Gastroesophageal sphincter (tissue), 4 donors: ENCODE measurements at regions not wholly inside any gene's neighbourhood (a gene's known extent, or its start where the extent isn't known, plus 50 kb on each side); places are given as distances from the start of the nearest gene placed in this dataset.

Experiments
- ATAC-seq: fragments of 150-250 bp; one replicate; pipeline ENCODE4 v1.9.1; 2016; ENCODE audit warnings: mild to moderate bottlenecking, moderate library complexity
- H3K27ac ChIP-seq, 4 donors: fragments of 200-600 bp; sonication (generic) in 3 of 4; 1 replicate in 3 of 4; 2 replicates in 1 of 4; pipeline ENCODE4 v1.5.1; 2016 to 2019
- H3K27me3 ChIP-seq: fragments of 200-600 bp; sonication (generic); one replicate; pipeline ENCODE4 v1.5.1; 2019
- H3K36me3 ChIP-seq, 2 donors: fragments of 200-600 bp; sonication (generic); one replicate each; pipeline ENCODE4 v1.5.1; 2019; ENCODE audit warnings: control low read depth in 1 of 2
- H3K4me1 ChIP-seq, 3 donors: fragments of 200-600 bp; sonication (generic); 1 replicate in 2 of 3; 2 replicates in 1 of 3; pipeline ENCODE4 v1.5.1; 2016 to 2019; ENCODE audit warnings: control low read depth in 2 of 3
- H3K4me3 ChIP-seq, 2 donors: fragments of 200-600 bp; sonication (generic); one replicate each; pipeline ENCODE4 v1.5.1; 2019; ENCODE audit warnings: mild to moderate bottlenecking in 1 of 2, moderate library complexity in 1 of 2
- H3K9me3 ChIP-seq, 3 donors: fragments of 200-600 bp; sonication (generic); one replicate each; pipeline ENCODE4 v1.5.1; 2017 to 2019; ENCODE audit warnings: control low read depth in 2 of 3
- CTCF ChIP-seq, 4 experiments: fragments of 200-600 bp in 2 of 4; fragments of 450-650 bp in 2 of 4; sonication (generic) in 1 of 4; IDR thresholded peaks; one replicate each; pipeline ENCODE4 v1.5.1; 2017 to 2019; ENCODE audit warnings: antibody characterized with exemption in 4 of 4, mild to moderate bottlenecking in 2 of 4, moderate library complexity in 2 of 4
- EP300 ChIP-seq: sonication (generic); formaldehyde crosslinking; IDR thresholded peaks from one replicate; pipeline ENCODE4 v1.6.1; 2017; ENCODE audit warnings: antibody characterized with exemption, mild to moderate bottlenecking
- POLR2A ChIP-seq, 2 donors: fragments of 450-650 bp; IDR thresholded peaks; one replicate each; pipeline ENCODE4 v1.6.1; 2017; ENCODE audit warnings: antibody characterized with exemption in 2 of 2, mild to moderate bottlenecking in 2 of 2, moderate library complexity in 1 of 2
- POLR2AphosphoS5 ChIP-seq: sonication (generic); formaldehyde crosslinking; IDR thresholded peaks from one replicate; pipeline ENCODE4 v1.6.1; 2017; ENCODE audit warnings: antibody characterized with exemption
- WGBS, 2 donors: methylation state at CpG; one replicate each; pipeline ENCODE4 v1.1.5; 2018; ENCODE audit warnings: low coverage in 1 of 2; 5-methylcytosine and 5-hydroxymethylcytosine counted together

GRCh38 chr7:16205466-16205865 is 215.9 kb downstream of the CRPPA start:
- Histone ChIP-seq H3K9me3 (no peaks in the 10 kb centered on the region), H3K4me3 (no peak overlapping the region), H3K4me1 (no peaks in the 10 kb centered on the region), H3K27me3 (no peaks in the 10 kb centered on the region), H3K27ac (no peak overlapping the region), H3K36me3 (peaks cover 0 to 5% of the 10 kb centered on the region in 2 donors)
- no peak for ATAC-seq
- TF ChIP-seq POLR2A (IDR thresholded peaks at IDR 0.05) (no peak), POLR2AphosphoS5 (no peak), CTCF (IDR thresholded peaks at IDR 0.05) (no peak), EP300 (no peak)
- 84 to 89% methylated on average over 2 of the region's 2 CpGs for WGBS, 2 donors

GRCh38 chr7:16204953-16205352 is 216.4 kb downstream of the CRPPA start:
- WGBS, 2 donors = 66 to 70% methylated on average over 1 to 2 of the region's 2 CpGs
- H3K36me3 ChIP-seq = no peaks in the 10 kb centered on the region
- TF ChIP-seq POLR2A (IDR thresholded peaks at IDR 0.05) = no peak
- no peak overlapping the region for H3K27ac ChIP-seq
- no peak for ATAC-seq
- H3K27me3 ChIP-seq = no peaks in the 10 kb centered on the region
- no peaks in the 10 kb centered on the region for H3K9me3 ChIP-seq
- no peak overlapping the region for H3K4me3 ChIP-seq
- no peaks in the 10 kb centered on the region for H3K4me1 ChIP-seq

GRCh38 chr7:16203065-16203464 is 218.3 kb downstream of the CRPPA start:
- H3K4me3 ChIP-seq = no peak overlapping the region
- no peaks in the 10 kb centered on the region for H3K36me3 ChIP-seq
- H3K4me1 ChIP-seq = no peaks in the 10 kb centered on the region
- WGBS, 2 donors = 57 to 71% methylated on average over 2 to 3 of the region's 3 CpGs
- H3K9me3 ChIP-seq = no peaks in the 10 kb centered on the region
- H3K27ac ChIP-seq = no peak overlapping the region
- ATAC-seq = no peak
- TF ChIP-seq POLR2AphosphoS5 (no peak), CTCF (IDR thresholded peaks at IDR 0.05) (no peak), POLR2A (IDR thresholded peaks at IDR 0.05) (no peak), EP300 (no peak)
- H3K27me3 ChIP-seq = no peaks in the 10 kb centered on the region

- H3K9me3 ChIP-seq = no peaks in the 10 kb centered on the region
- H3K27ac ChIP-seq = no peak overlapping the region
- no peaks in the 10 kb centered on the region for H3K36me3 ChIP-seq
- H3K4me1 ChIP-seq = no peaks in the 10 kb centered on the region
- ATAC-seq = no peak
- H3K27me3 ChIP-seq = no peaks in the 10 kb centered on the region
- no peak overlapping the region for H3K4me3 ChIP-seq
- TF ChIP-seq POLR2AphosphoS5 (no peak), EP300 (no peak), POLR2A (IDR thresholded peaks at IDR 0.05) (no peak), CTCF (IDR thresholded peaks at IDR 0.05) (no peak)
These were observed 219.0 kb downstream of the CRPPA start for GRCh38 chr7:16202303-16202702.

- Histone ChIP-seq H3K36me3 (no peaks in the 10 kb centered on the region), H3K4me3 (no peak overlapping the region), H3K27me3 (no peaks in the 10 kb centered on the region), H3K4me1 (no peaks in the 10 kb centered on the region), H3K27ac (no peak overlapping the region), H3K9me3 (no peaks in the 10 kb centered on the region)
- no peak for ATAC-seq
- no peak for TF ChIP-seq POLR2A (IDR thresholded peaks at IDR 0.05)
- no peak for TF ChIP-seq POLR2AphosphoS5
- TF ChIP-seq CTCF (IDR thresholded peaks at IDR 0.05) = no peak
- TF ChIP-seq EP300 = no peak
- WGBS, 2 donors = 88 to 100% methylated on average over 1 of the region's 1 CpG
These were observed 220.7 kb downstream of the CRPPA start for GRCh38 chr7:16200591-16200990.

GRCh38 chr7:16193631-16194030 is 227.7 kb downstream of the CRPPA start:
- WGBS, 2 donors = 73 to 87% methylated on average over 3 to 4 of the region's 4 CpGs
- Histone ChIP-seq H3K4me3 (no peak overlapping the region), H3K36me3 (no peaks in the 10 kb centered on the region), H3K27me3 (no peaks in the 10 kb centered on the region), H3K9me3 (no peaks in the 10 kb centered on the region), H3K27ac (no peak overlapping the region), H3K4me1 (no peaks in the 10 kb centered on the region)
- no peak for ATAC-seq
- no peak for TF ChIP-seq CTCF (IDR thresholded peaks at IDR 0.05)
- no peak for TF ChIP-seq POLR2AphosphoS5
- no peak for TF ChIP-seq POLR2A (IDR thresholded peaks at IDR 0.05)
- TF ChIP-seq EP300 = no peak
